Heart left ventricle (tissue), 13 donors: ENCODE measurements at regions not wholly inside any gene's neighbourhood (a gene's known extent, or its start where the extent isn't known, plus 50 kb on each side); places are given as distances from the start of the nearest gene placed in this dataset.

Source experiments
- CTCF ChIP-seq, 12 donors: fragments of 200-600 bp; sonication (generic) in 4 of 12; IDR thresholded peaks; one replicate each; pipeline versions ENCODE4 v1.5.0 to v1.8.0; 2018 to 2022; ENCODE audit warnings: antibody characterized with exemption in 12 of 12, mild to moderate bottlenecking in 5 of 12
- POLR2A ChIP-seq, 2 donors: fragments of 450-650 bp; IDR thresholded peaks; one replicate each; pipeline ENCODE4 v1.6.1; 2017; ENCODE audit warnings: antibody characterized with exemption in 2 of 2, mild to moderate bottlenecking in 2 of 2, moderate library complexity in 2 of 2
- donor health status: ischemic (EF 13 %, LVEDD 7.1; RV severe dilation, severe dysfunction).
- donor health status: DM: no; HTN: yes; CAD: no.
- donor health status: DM: no; HTN: no; CAD: no.
- donor health status: ischemic (EF 25% LVEDD 6.9; RV normal size, moderate dysfunction).
- donor health status: ischemic (EF 25% LVEDD 5.7; RV mildly dilated, moderate dysfunction).
- donor health status: ischemic (EF 35%, LVEDD 5.7; RV mildly dilated, moderate dysfunction).
- donor health status: nonischemic (EF 11% LVEDD 7.7; RV severe dilation, severe dysfunction).
- donor health status: DM: yes; HTN: yes; CAD: no.
- donor health status: PGD.
- donor health status: ischemic (EF 29% LVEDD 5.4; RV normal size, mild dysfunction).
- donor health status: nonischemic (EF 23%, LVEDD 6.1; RV moderate dilation, normal function).

- TF ChIP-seq CTCF (IDR thresholded peaks at IDR 0.05) (no peak), POLR2A (IDR thresholded peaks at IDR 0.05) (no peak)
Measured at GRCh38 chrX:66892004-66892403, 253.1 kb upstream of the EDA2R start.
